GM06990 (cell line): ENCODE measurements at regions not wholly inside any gene's neighbourhood (a gene's known extent, or its start where the extent isn't known, plus 50 kb on each side); places are given as distances from the start of the nearest gene placed in this dataset.

Experiments
- DNase-seq: peaks from one replicate; pipeline ENCODE4 v3.0.0-alpha.2; 2011; ENCODE audit not compliant: insufficient read length; ENCODE audit errors: extremely low read depth
- H3K27me3 ChIP-seq: replicated peaks from 2 replicates; pipeline ENCODE4 v1.6.0; 2011; ENCODE audit warnings: low read length; ENCODE audit not compliant: control insufficient read depth, insufficient read depth
- H3K36me3 ChIP-seq: 2 replicates; pipeline ENCODE4 v1.5.1; 2011; ENCODE audit warnings: low read length; ENCODE audit not compliant: control insufficient read depth, insufficient read depth
- H3K4me3 ChIP-seq: replicated peaks from 2 replicates; pipeline ENCODE4 v1.5.1; 2011; ENCODE audit warnings: low read depth, mild to moderate bottlenecking, control low read depth, low read length
- CTCF ChIP-seq: IDR thresholded peaks from 2 replicates; pipeline ENCODE4 v1.5.1; 2011; ENCODE audit warnings: low read length, control low read depth, mild to moderate bottlenecking, inconsistent platforms; ENCODE audit not compliant: insufficient read depth, poor library complexity, severe bottlenecking

DNA sequence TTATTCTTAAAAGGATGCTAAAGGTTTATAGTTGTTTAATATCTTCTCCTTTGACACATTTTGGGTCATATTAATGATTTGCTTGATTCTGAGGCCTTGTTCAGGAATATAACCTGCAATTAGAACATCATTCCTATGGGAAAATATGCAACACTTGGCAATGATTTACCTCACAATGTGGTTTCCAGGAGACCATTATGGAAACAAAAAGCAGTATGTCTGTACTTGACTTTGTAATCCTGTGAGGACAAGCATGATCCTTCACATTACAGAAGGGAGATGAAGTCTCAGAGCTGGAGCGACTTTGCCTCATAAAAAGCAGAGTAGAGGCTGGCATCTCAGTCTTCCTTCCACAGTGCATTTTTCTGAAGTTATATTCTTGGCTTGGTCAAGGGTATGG is 57.0 kb upstream of the CDCA7L start:
- Histone ChIP-seq H3K4me3 (no peak overlapping the region), H3K27me3 (no peaks in the 10 kb centered on the region), H3K36me3 (no peaks in the 10 kb centered on the region)
- no peak for DNase-seq
- TF ChIP-seq CTCF, result no peak

DNA sequence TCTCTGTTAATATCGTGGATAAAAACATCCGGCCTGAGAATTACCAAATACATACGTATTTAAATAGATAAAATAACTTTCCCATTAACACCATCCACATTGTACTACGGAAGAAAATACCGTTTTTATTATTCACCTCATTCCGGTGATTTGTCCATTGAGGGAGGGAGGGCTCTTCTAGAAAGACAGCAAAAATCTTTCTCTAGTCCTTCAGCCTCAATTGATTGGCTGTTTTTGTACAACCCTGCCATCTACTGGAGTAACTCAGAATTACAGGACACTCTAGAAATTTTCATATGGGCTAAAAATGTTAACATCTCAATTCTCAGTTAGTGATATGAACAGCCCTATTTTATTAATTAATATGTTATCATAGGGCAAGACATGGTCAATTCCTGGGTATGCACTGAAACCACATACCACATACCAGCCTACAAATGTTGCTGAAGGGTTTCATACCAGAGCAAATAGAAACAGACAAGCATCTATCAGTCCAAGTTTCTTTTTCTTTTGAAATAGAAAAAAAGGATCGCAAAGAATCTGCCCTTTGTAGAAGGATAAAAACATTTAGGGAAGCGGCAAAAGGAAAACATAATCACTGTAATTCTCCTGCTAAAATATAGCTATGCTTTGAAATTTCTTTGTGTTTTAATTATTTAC is 55.8 kb upstream of the CDCA7L start:
- Histone ChIP-seq H3K4me3 (no peak overlapping the region), H3K27me3 (no peaks in the 10 kb centered on the region), H3K36me3 (no peaks in the 10 kb centered on the region)
- peak; percentile 65 for TF ChIP-seq CTCF
- DNase-seq, result peak; percentile 9

DNA sequence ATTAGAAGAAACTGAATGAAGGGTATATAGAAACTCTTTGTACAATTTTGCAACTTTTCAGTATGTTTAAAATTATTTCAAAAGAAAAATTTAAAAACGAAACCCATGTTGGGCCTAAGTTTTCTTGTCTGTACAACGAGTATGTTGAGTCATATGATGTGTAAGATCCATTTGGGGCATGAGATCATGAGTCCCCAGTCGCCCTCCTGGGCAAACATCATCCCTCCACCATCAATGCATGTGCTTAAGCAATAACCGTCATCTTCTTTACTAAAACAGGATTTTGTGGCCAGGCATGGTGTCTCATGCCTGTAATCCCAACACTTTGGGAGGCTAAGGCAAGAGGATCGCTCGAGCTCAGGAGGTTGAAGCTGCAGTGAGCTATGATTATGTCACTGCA is 54.2 kb upstream of the CDCA7L start:
- no peak for TF ChIP-seq CTCF
- DNase-seq, result no peak
- Histone ChIP-seq H3K36me3 (no peaks in the 10 kb centered on the region), H3K4me3 (no peak overlapping the region), H3K27me3 (no peaks in the 10 kb centered on the region)

- no peak for DNase-seq
- Histone ChIP-seq H3K36me3 (no peaks in the 10 kb centered on the region), H3K27me3 (no peaks in the 10 kb centered on the region; the same call in 1 of the 2 replicates), H3K4me3 (no peak overlapping the region)
- no peak for TF ChIP-seq CTCF
Observed at GRCh38 chr7:21996641-21997040, 50.9 kb upstream of the CDCA7L start.
